ENCODE measurements at regions not wholly inside any gene's neighbourhood (a gene's known extent, or its start where the extent isn't known, plus 50 kb on each side); places are given as distances from the start of the nearest gene placed in this dataset.

- TF ChIP-seq POLR2AphosphoS5 (IDR thresholded peaks at IDR 0.05) (no peak), CTCF (IDR thresholded peaks at IDR 0.05) (no peak), POLR2A (IDR thresholded peaks at IDR 0.05; ENCODE audit: low read depth) (no peak)
Measured at GRCh38 chr7:115558161-115558560, 472.4 kb downstream of the TFEC start.
